Keratinocyte (primary cell): ENCODE measurements at regions not wholly inside any gene's neighbourhood (a gene's known extent, or its start where the extent isn't known, plus 50 kb on each side); places are given as distances from the start of the nearest gene placed in this dataset.

Experiments
- DNase-seq: peaks from one replicate; pipeline ENCODE4 v3.0.0-alpha.2; 2011; ENCODE audit warnings: low read depth, missing footprints, low spot score
- FAIRE-seq: peaks from 2 replicates; lab custom pipeline; 2011; peaks lifted over from hg19 to GRCh38; lab: Jason Lieb, UNC
- H2AFZ ChIP-seq: 2 replicates; pipeline ENCODE4 v1.6.0; 2012; ENCODE audit warnings: low read length, control low read depth, inconsistent platforms; ENCODE audit not compliant: control insufficient read depth
- H3K27ac ChIP-seq: 2 replicates; pipeline ENCODE4 v1.5.1; 2011; ENCODE audit warnings: low read length; ENCODE audit not compliant: control insufficient read depth, insufficient read depth
- H3K27me3 ChIP-seq: 3 replicates; pipeline ENCODE4 v1.6.0; 2011; ENCODE audit warnings: low read length; ENCODE audit not compliant: control insufficient read depth, insufficient read depth; ENCODE audit errors: extremely low read depth
- H3K36me3 ChIP-seq, 2 experiments: 2 replicates in 1 of 2; 3 replicates in 1 of 2; pipeline ENCODE4 v1.5.1; 2011; ENCODE audit warnings: low read length in 2 of 2, mild to moderate bottlenecking in 1 of 2; ENCODE audit not compliant: control insufficient read depth in 2 of 2, insufficient read depth in 2 of 2; ENCODE audit errors: extremely low read depth in 1 of 2
- H3K4me1 ChIP-seq: 3 replicates; pipeline ENCODE4 v1.5.1; 2011; ENCODE audit warnings: low read length; ENCODE audit not compliant: control insufficient read depth, insufficient read depth; ENCODE audit errors: extremely low read depth
- H3K4me2 ChIP-seq: 3 replicates; pipeline ENCODE4 v1.6.0; 2011; ENCODE audit warnings: low read depth, low read length; ENCODE audit not compliant: control insufficient read depth, insufficient read depth; ENCODE audit errors: extremely low read depth
- H3K4me3 ChIP-seq, 3 experiments: fragments of 200-600 bp in 1 of 3; sonication (generic) in 1 of 3; 2 replicates in 2 of 3; 3 replicates in 1 of 3; pipeline ENCODE4 v1.5.1; 2011 to 2016; ENCODE audit warnings: low read length in 3 of 3, mild to moderate bottlenecking in 3 of 3, control low read depth in 2 of 3, inconsistent platforms in 1 of 3, low read depth in 1 of 3, mixed read lengths in 1 of 3, mixed run types in 1 of 3, moderate library complexity in 1 of 3; ENCODE audit not compliant: control insufficient read depth in 2 of 3, insufficient read depth in 2 of 3; ENCODE audit errors: extremely low read depth in 1 of 3
- H3K79me2 ChIP-seq: 2 replicates; pipeline ENCODE4 v1.6.0; 2012; ENCODE audit warnings: low read length; ENCODE audit not compliant: control insufficient read depth, insufficient read depth
- H3K9ac ChIP-seq: 3 replicates; pipeline ENCODE4 v1.6.0; 2011; ENCODE audit warnings: low read length; ENCODE audit not compliant: control insufficient read depth, insufficient read depth; ENCODE audit errors: extremely low read depth
- H3K9me1 ChIP-seq: 3 replicates; pipeline ENCODE4 v1.6.0; 2011; ENCODE audit warnings: low read length; ENCODE audit not compliant: control insufficient read depth, insufficient read depth; ENCODE audit errors: extremely low read depth
- H3K9me3 ChIP-seq: 2 replicates; pipeline ENCODE4 v1.5.1; 2012; ENCODE audit warnings: low read depth, low read length; ENCODE audit not compliant: control insufficient read depth
- H4K20me1 ChIP-seq: 3 replicates; pipeline ENCODE4 v1.6.0; 2011; ENCODE audit warnings: low read length; ENCODE audit not compliant: control insufficient read depth, insufficient read depth; ENCODE audit errors: extremely low read depth
- CTCF ChIP-seq, 3 experiments: IDR thresholded peaks in 1 of 3; conservative IDR thresholded peaks in 1 of 3; optimal IDR thresholded peaks in 1 of 3; 2 replicates in 2 of 3; 3 replicates in 1 of 3; pipeline versions ENCODE3 to v1.5.1; 2011; ENCODE audit warnings: low read length in 3 of 3, mild to moderate bottlenecking in 3 of 3, moderate library complexity in 2 of 3, control low read depth in 1 of 3, inconsistent platforms in 1 of 3; ENCODE audit not compliant: insufficient read depth in 2 of 3; ENCODE audit errors: extremely low read depth in 1 of 3
- EZH2 ChIP-seq: IDR thresholded peaks from one replicate; pipeline ENCODE4 v1.6.1; 2012; ENCODE audit warnings: inconsistent platforms, mild to moderate bottlenecking, low read length, moderate library complexity
- dilution Hi-C: fragments of 300-500 bp; cut with MboI; formaldehyde crosslinking; loops from one replicate; pipeline ENCODE4 v1.7.0; 2020; ENCODE audit warnings: low sequenced_read_pairs; ENCODE audit not compliant: extremely low pct_ligation_motif_present

GRCh38 chr2:185645529-185645928, 93.1 kb upstream of the FSIP2 start:
- H3K4me2 ChIP-seq: no peak overlapping the region
- no peaks in the 10 kb centered on the region for H3K9me1 ChIP-seq
- H3K27me3 ChIP-seq: no peaks in the 10 kb centered on the region
- no peak overlapping the region for H3K9ac ChIP-seq
- no peak for DNase-seq
- no peaks in the 10 kb centered on the region for H3K79me2 ChIP-seq
- no peak for FAIRE-seq
- H3K27ac ChIP-seq: no peak overlapping the region
- TF ChIP-seq CTCF (optimal IDR thresholded peaks at IDR 0.05 in 1 of 3, IDR thresholded peaks at IDR 0.05 in 1 of 3, conservative IDR thresholded peaks at IDR 0.05 in 1 of 3; ENCODE audit: extremely low read depth in 1 of 3, insufficient read depth in 2 of 3, low read length in 3 of 3) (no peak), EZH2 (no peak)
- no peaks in the 10 kb centered on the region for H3K4me1 ChIP-seq
- no peaks in the 10 kb centered on the region for H3K9me3 ChIP-seq
- dilution Hi-C loops: no loop called here
- no peaks in the 10 kb centered on the region for H3K36me3 ChIP-seq
- H2AFZ ChIP-seq: no peak overlapping the region
- no peak overlapping the region for H3K4me3 ChIP-seq
- H4K20me1 ChIP-seq: no peaks in the 10 kb centered on the region

GRCh38 chr2:185658750-185659149, 79.9 kb upstream of the FSIP2 start:
- H3K4me3 ChIP-seq: no peak overlapping the region
- no peaks in the 10 kb centered on the region for H3K9me1 ChIP-seq
- no peak for FAIRE-seq
- no peak overlapping the region for H2AFZ ChIP-seq
- dilution Hi-C loops: no loop called here
- no peaks in the 10 kb centered on the region for H3K27me3 ChIP-seq
- H3K4me1 ChIP-seq: no peaks in the 10 kb centered on the region
- no peaks in the 10 kb centered on the region for H3K9me3 ChIP-seq
- no peak overlapping the region for H3K9ac ChIP-seq
- H3K36me3 ChIP-seq: no peaks in the 10 kb centered on the region
- TF ChIP-seq EZH2 (no peak), CTCF (optimal IDR thresholded peaks at IDR 0.05 in 1 of 3, IDR thresholded peaks at IDR 0.05 in 1 of 3, conservative IDR thresholded peaks at IDR 0.05 in 1 of 3; ENCODE audit: extremely low read depth in 1 of 3, insufficient read depth in 2 of 3, low read length in 3 of 3) (no peak)
- no peak overlapping the region for H3K4me2 ChIP-seq
- H3K27ac ChIP-seq: no peak overlapping the region
- H4K20me1 ChIP-seq: no peaks in the 10 kb centered on the region
- H3K79me2 ChIP-seq: no peaks in the 10 kb centered on the region
- no peak for DNase-seq
